Heart right ventricle (tissue), 16 donors: ENCODE measurements at regions not wholly inside any gene's neighbourhood (a gene's known extent, or its start where the extent isn't known, plus 50 kb on each side); places are given as distances from the start of the nearest gene placed in this dataset.

Source experiments
- ATAC-seq, 8 donors: fragments of 200-7000 bp; cut with Tn5 transposase; one replicate each; pipeline ENCODE4 v1.9.1; 2020; ENCODE audit warnings: mild to moderate bottlenecking in 8 of 8, moderate library complexity in 8 of 8, moderate number of reproducible peaks in 1 of 8
- DNase-seq, 2 donors: peaks; one replicate each; pipeline ENCODE4 v3.0.0-alpha.2; 2020
- H3K27ac ChIP-seq, 10 donors: fragments of 200-600 bp; sonication (generic) in 2 of 10; one replicate each; pipeline versions ENCODE4 v1.5.0 to v1.8.0; 2020 to 2022; ENCODE audit warnings: mild to moderate bottlenecking in 3 of 10
- H3K27me3 ChIP-seq, 7 donors: fragments of 200-600 bp; one replicate each; pipeline ENCODE4 v1.8.0; 2021 to 2022; ENCODE audit warnings: mild to moderate bottlenecking in 2 of 7
- H3K36me3 ChIP-seq, 9 donors: fragments of 200-600 bp; sonication (generic) in 1 of 9; one replicate each; pipeline versions ENCODE4 v1.5.0 to v1.8.0; 2020 to 2022; ENCODE audit warnings: mild to moderate bottlenecking in 2 of 9
- H3K4me1 ChIP-seq, 9 donors: fragments of 200-600 bp; sonication (generic) in 1 of 9; one replicate each; pipeline versions ENCODE4 v1.5.0 to v1.8.0; 2020 to 2022; ENCODE audit warnings: mild to moderate bottlenecking in 4 of 9
- H3K4me3 ChIP-seq, 10 donors: fragments of 200-600 bp; sonication (generic) in 2 of 10; one replicate each; pipeline versions ENCODE4 v1.5.0 to v1.8.0; 2020 to 2022; ENCODE audit warnings: mild to moderate bottlenecking in 7 of 10, moderate library complexity in 2 of 10
- H3K9me3 ChIP-seq, 11 donors: fragments of 200-600 bp in 10 of 11; sonication (generic) in 2 of 11; one replicate each; pipeline versions ENCODE4 v1.5.0 to v1.8.0; 2013 to 2022; ENCODE audit warnings: mild to moderate bottlenecking in 2 of 11, control low read depth in 1 of 11, moderate library complexity in 1 of 11
- CTCF ChIP-seq, 9 donors: fragments of 200-600 bp; sonication (generic) in 2 of 9; IDR thresholded peaks; one replicate each; pipeline versions ENCODE4 v1.5.0 to v1.8.0; 2021 to 2022; ENCODE audit warnings: antibody characterized with exemption in 9 of 9, mild to moderate bottlenecking in 5 of 9, moderate library complexity in 1 of 9
- WGBS, 2 donors: extraction: QIAGEN DNeasy Blood & Tissue Kit; methylation state at CpG; one replicate each; pipeline ENCODE4 v1.1.7; 2013; ENCODE audit warnings: inconsistent platforms in 1 of 2; 5-methylcytosine and 5-hydroxymethylcytosine counted together
- intact Hi-C, 10 donors: fragments of 100-400 bp; cut with DNase I; formaldehyde crosslinking; loops; one replicate each; pipeline versions ENCODE4 v1.11.1 to v1.14.2; 2022
- donor health status: Arrhythmogenic right ventricular cardiomyopathy.
- donor health status: ischemic (EF 13 %, LVEDD 7.1; RV severe dilation, severe dysfunction).
- donor health status: healthy with polysubstance abuse.
- donor health status: DM: no; HTN: yes; CAD: no.
- donor health status: DM: no; HTN: no; CAD: no.
- donor health status: ischemic (EF 25% LVEDD 6.9; RV normal size, moderate dysfunction).
- donor health status: ischemic (EF 25% LVEDD 5.7; RV mildly dilated, moderate dysfunction).
- donor health status: healthy.
- donor health status: DM: yes; HTN: yes; CAD: no.
- donor health status: Ischemic cardiomyopathy.
- donor health status: ischemic (EF 35%, LVEDD 5.7; RV mildly dilated, moderate dysfunction).
- donor health status: nonischemic (EF 11% LVEDD 7.7; RV severe dilation, severe dysfunction).
- donor health status: DM: yes; HTN: yes; CAD: no.
- donor health status: PGD.
- donor health status: ischemic (EF 29% LVEDD 5.4; RV normal size, mild dysfunction).
- donor health status: nonischemic (EF 23%, LVEDD 6.1; RV moderate dilation, normal function).

- peaks cover 0 to 5% (median 0%) of the 10 kb centered on the region in 11 donors for H3K9me3 ChIP-seq
- intact Hi-C loops: loop anchor here in 1 of 10 donors (10.0 kb wide), 1 partner anchor 62 kb away; no protein-coding TSS in a partner anchor
- DNase-seq (peak in 1 of 2 donors; percentile 5), ATAC-seq (peak in 1 of 8 donors; percentile 47)
- TF ChIP-seq CTCF (IDR thresholded peaks at IDR 0.05): no peak
- H3K36me3 ChIP-seq: no peaks in the 10 kb centered on the region
- H3K27me3 ChIP-seq: no peaks in the 10 kb centered on the region
- H3K4me1 ChIP-seq: peaks cover 0 to 7% (median 0%) of the 10 kb centered on the region in 9 donors
- H3K4me3 ChIP-seq: no peak overlapping the region
- no peak overlapping the region for H3K27ac ChIP-seq
- 12% methylated on average over 2 of the region's 2 CpGs for WGBS, 2 donors
Measured at GRCh38 chr11:91776655-91777054, 448.0 kb upstream of the FAT3 start.

GRCh38 chr11:91773090-91773489 is 451.5 kb upstream of the FAT3 start:
- Histone ChIP-seq H3K36me3 (no peaks in the 10 kb centered on the region), H3K27ac (no peak overlapping the region), H3K4me3 (no peak overlapping the region), H3K27me3 (no peaks in the 10 kb centered on the region), H3K9me3 (peaks cover 0 to 5% (median 0%) of the 10 kb centered on the region in 11 donors), H3K4me1 (peaks cover 0 to 7% (median 0%) of the 10 kb centered on the region in 9 donors)
- TF ChIP-seq CTCF (IDR thresholded peaks at IDR 0.05): no peak
- ATAC-seq (no peak), DNase-seq (no peak)
- WGBS, 2 donors: 87 to 89% methylated on average over 2 of the region's 2 CpGs
- intact Hi-C loops: loop anchor here in 1 of 10 donors (10.0 kb wide), 1 partner anchor 58 kb away; no protein-coding TSS in a partner anchor

- no peak for ATAC-seq
- no peak overlapping the region for H3K4me3 ChIP-seq
- TF ChIP-seq CTCF (IDR thresholded peaks at IDR 0.05): no peak
- H3K36me3 ChIP-seq: no peaks in the 10 kb centered on the region
- 72 to 75% methylated on average over 1 of the region's 1 CpG for WGBS, 2 donors
- H3K4me1 ChIP-seq: peaks cover 0 to 4% (median 0%) of the 10 kb centered on the region in 9 donors
- no peak overlapping the region for H3K27ac ChIP-seq
- H3K27me3 ChIP-seq: no peaks in the 10 kb centered on the region
- intact Hi-C loops: loop anchor here in 1 of 10 donors (10.0 kb wide), 1 partner anchor 57 kb away; no protein-coding TSS in a partner anchor
- H3K9me3 ChIP-seq: peaks cover 0 to 5% (median 0%) of the 10 kb centered on the region in 11 donors
- DNase-seq: no peak
Measured at GRCh38 chr11:91771961-91772360, 452.7 kb upstream of the FAT3 start.

- WGBS, 2 donors: 69 to 85% methylated on average over 1 of the region's 1 CpG
- DNase-seq: no peak
- H3K27me3 ChIP-seq: no peaks in the 10 kb centered on the region
- no peak overlapping the region for H3K4me3 ChIP-seq
- TF ChIP-seq CTCF (IDR thresholded peaks at IDR 0.05): no peak
- ATAC-seq: no peak
- intact Hi-C loops: no loop called here
- no peak overlapping the region for H3K27ac ChIP-seq
- no peaks in the 10 kb centered on the region for H3K4me1 ChIP-seq
- no peaks in the 10 kb centered on the region for H3K36me3 ChIP-seq
- peaks cover 0 to 5% (median 0%) of the 10 kb centered on the region in 11 donors for H3K9me3 ChIP-seq
Measured at GRCh38 chr11:91768783-91769182, 455.8 kb upstream of the FAT3 start.
